ENCODE measurements at regions not wholly inside any gene's neighbourhood (a gene's known extent, or its start where the extent isn't known, plus 50 kb on each side); places are given as distances from the start of the nearest gene placed in this dataset.

DNA sequence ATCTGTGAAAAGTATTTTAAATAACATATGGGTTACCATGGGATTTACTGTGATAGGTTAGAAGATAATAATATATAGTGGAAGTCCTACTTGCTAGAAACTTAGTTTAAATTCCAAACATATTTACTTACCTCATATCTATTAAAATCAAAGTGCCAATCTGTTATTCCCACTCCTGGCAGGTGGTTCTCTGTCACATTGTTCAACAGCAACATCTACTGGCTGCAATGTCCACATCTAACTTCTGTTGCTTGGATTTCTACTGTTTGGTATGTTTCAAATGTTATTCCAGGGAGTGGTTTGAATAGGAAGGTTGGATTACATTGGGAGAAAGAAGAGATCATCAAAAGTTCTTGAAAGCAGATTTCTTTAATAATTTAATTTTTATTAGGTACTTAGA, 122.5 kb upstream of the NCAM2 start:
- TF ChIP-seq, protein P1, sequence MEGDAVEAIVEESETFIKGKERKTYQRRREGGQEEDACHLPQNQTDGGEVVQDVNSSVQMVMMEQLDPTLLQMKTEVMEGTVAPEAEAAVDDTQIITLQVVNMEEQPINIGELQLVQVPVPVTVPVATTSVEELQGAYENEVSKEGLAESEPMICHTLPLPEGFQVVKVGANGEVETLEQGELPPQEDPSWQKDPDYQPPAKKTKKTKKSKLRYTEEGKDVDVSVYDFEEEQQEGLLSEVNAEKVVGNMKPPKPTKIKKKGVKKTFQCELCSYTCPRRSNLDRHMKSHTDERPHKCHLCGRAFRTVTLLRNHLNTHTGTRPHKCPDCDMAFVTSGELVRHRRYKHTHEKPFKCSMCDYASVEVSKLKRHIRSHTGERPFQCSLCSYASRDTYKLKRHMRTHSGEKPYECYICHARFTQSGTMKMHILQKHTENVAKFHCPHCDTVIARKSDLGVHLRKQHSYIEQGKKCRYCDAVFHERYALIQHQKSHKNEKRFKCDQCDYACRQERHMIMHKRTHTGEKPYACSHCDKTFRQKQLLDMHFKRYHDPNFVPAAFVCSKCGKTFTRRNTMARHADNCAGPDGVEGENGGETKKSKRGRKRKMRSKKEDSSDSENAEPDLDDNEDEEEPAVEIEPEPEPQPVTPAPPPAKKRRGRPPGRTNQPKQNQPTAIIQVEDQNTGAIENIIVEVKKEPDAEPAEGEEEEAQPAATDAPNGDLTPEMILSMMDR (IDR thresholded peaks at IDR 0.05; ENCODE audit: extremely low read depth in 1 of 2, insufficient read depth in 1 of 2, low read depth in 1 of 2, low read length in 2 of 2): no peak
- TF ChIP-seq JUN (IDR thresholded peaks at IDR 0.05; ENCODE audit: borderline replicate concordance, insufficient read depth, insufficient read length, low read depth) (no peak), POLR2A (IDR thresholded peaks at IDR 0.05; ENCODE audit: low read depth, low read length) (no peak), EZH2 (IDR thresholded peaks at IDR 0.05; ENCODE audit: borderline replicate concordance, low read depth, low read length, severe bottlenecking) (no peak), MYC (IDR thresholded peaks at IDR 0.05; ENCODE audit: low read depth, low read length) (no peak), POLR2AphosphoS5 (IDR thresholded peaks at IDR 0.05; ENCODE audit: insufficient read depth, low read depth, low read length) (no peak)
- TF ChIP-seq, protein P2, sequence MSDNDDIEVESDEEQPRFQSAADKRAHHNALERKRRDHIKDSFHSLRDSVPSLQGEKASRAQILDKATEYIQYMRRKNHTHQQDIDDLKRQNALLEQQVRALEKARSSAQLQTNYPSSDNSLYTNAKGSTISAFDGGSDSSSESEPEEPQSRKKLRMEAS (IDR thresholded peaks at IDR 0.05; ENCODE audit: insufficient read depth, insufficient read length): no peak

Measured in endothelial cell of umbilical vein (primary cell).